Nephron progenitor cell (in vitro differentiated cells): ENCODE measurements at regions not wholly inside any gene's neighbourhood (a gene's known extent, or its start where the extent isn't known, plus 50 kb on each side); places are given as distances from the start of the nearest gene placed in this dataset.
"Not testable (repeated sequence)": the region's sequence is repeated elsewhere in the genome, so short reads cannot be mapped to it uniquely, and the experiment has no call there.

ENCODE experiments used
- DNase-seq: peaks from one replicate; pipeline ENCODE4 v3.0.0; 2021
- H3K27ac Mint-ChIP-seq: 2 replicates; pipeline ENCODE4 v1.8.0; 2021; ENCODE audit warnings: mild to moderate bottlenecking, moderate library complexity, mixed read lengths
- H3K27me3 Mint-ChIP-seq: 2 replicates; pipeline ENCODE4 v1.8.0; 2021; ENCODE audit warnings: mild to moderate bottlenecking, low read depth, mixed read lengths; ENCODE audit not compliant: poor library complexity
- H3K36me3 Mint-ChIP-seq: 2 replicates; pipeline ENCODE4 v1.8.0; 2021; ENCODE audit warnings: low read depth, mixed read lengths
- H3K4me1 Mint-ChIP-seq: 2 replicates; pipeline ENCODE4 v1.8.0; 2021; ENCODE audit warnings: mixed read lengths
- H3K4me3 Mint-ChIP-seq: 2 replicates; pipeline ENCODE4 v1.8.0; 2021; ENCODE audit warnings: mild to moderate bottlenecking, moderate library complexity, mixed read lengths
- H3K9me3 Mint-ChIP-seq: 2 replicates; pipeline ENCODE4 v1.8.0; 2021; ENCODE audit warnings: mild to moderate bottlenecking, moderate library complexity, mixed read lengths
- TF ChIP-seq, protein P1 (sequence below): fragments of 200-600 bp; sonication (generic); IDR thresholded peaks from 2 replicates; pipeline ENCODE4 v1.5.0; 2021; ENCODE audit warnings: antibody characterized with exemption

- no peaks in the 10 kb centered on the region for H3K36me3 Mint-ChIP-seq
- TF ChIP-seq, protein P1, sequence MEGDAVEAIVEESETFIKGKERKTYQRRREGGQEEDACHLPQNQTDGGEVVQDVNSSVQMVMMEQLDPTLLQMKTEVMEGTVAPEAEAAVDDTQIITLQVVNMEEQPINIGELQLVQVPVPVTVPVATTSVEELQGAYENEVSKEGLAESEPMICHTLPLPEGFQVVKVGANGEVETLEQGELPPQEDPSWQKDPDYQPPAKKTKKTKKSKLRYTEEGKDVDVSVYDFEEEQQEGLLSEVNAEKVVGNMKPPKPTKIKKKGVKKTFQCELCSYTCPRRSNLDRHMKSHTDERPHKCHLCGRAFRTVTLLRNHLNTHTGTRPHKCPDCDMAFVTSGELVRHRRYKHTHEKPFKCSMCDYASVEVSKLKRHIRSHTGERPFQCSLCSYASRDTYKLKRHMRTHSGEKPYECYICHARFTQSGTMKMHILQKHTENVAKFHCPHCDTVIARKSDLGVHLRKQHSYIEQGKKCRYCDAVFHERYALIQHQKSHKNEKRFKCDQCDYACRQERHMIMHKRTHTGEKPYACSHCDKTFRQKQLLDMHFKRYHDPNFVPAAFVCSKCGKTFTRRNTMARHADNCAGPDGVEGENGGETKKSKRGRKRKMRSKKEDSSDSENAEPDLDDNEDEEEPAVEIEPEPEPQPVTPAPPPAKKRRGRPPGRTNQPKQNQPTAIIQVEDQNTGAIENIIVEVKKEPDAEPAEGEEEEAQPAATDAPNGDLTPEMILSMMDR = no peak
- DNase-seq = no peak
- H3K4me1 Mint-ChIP-seq = no peaks in the 10 kb centered on the region
- no peaks in the 10 kb centered on the region for H3K9me3 Mint-ChIP-seq
- no peaks in the 10 kb centered on the region for H3K27me3 Mint-ChIP-seq
- H3K4me3 Mint-ChIP-seq = no peak overlapping the region
- H3K27ac Mint-ChIP-seq = no peak overlapping the region
Measured at GRCh38 chr4:43496602-43497001, 604.1 kb downstream of the GRXCR1 start.

GRCh38 chr4:43505823-43506222 is 613.3 kb downstream of the GRXCR1 start:
- not testable (repeated sequence) for H3K4me3 Mint-ChIP-seq, H3K27me3 Mint-ChIP-seq, H3K9me3 Mint-ChIP-seq, DNase-seq, H3K36me3 Mint-ChIP-seq, H3K4me1 Mint-ChIP-seq, H3K27ac Mint-ChIP-seq

GRCh38 chr4:43512253-43512652 is 619.7 kb downstream of the GRXCR1 start:
- Mint-ChIP-seq H3K4me3 (no peak overlapping the region), H3K9me3 (peaks cover 7% of the 10 kb centered on the region)

GRCh38 chr4:43525646-43526045 is 633.1 kb downstream of the GRXCR1 start:
- no peak for DNase-seq
- Mint-ChIP-seq H3K4me3 (no peak overlapping the region), H3K9me3 (peaks cover 4% of the 10 kb centered on the region), H3K36me3 (no peaks in the 10 kb centered on the region), H3K4me1 (no peaks in the 10 kb centered on the region), H3K27me3 (no peaks in the 10 kb centered on the region), H3K27ac (no peak overlapping the region)
- TF ChIP-seq, protein P1 = no peak

More at GRCh38 chr4:43512253-43512652, 619.7 kb downstream of the GRXCR1 start:
- H3K4me1 Mint-ChIP-seq = no peaks in the 10 kb centered on the region
- H3K36me3 Mint-ChIP-seq = no peaks in the 10 kb centered on the region
- no peak for DNase-seq
- H3K27ac Mint-ChIP-seq = no peak overlapping the region
- TF ChIP-seq, protein P1 = no peak
- H3K27me3 Mint-ChIP-seq = no peaks in the 10 kb centered on the region

GRCh38 chr4:43547561-43547960 is 655.0 kb downstream of the GRXCR1 start:
- no peaks in the 10 kb centered on the region for H3K27me3 Mint-ChIP-seq
- H3K27ac Mint-ChIP-seq = no peak overlapping the region
- TF ChIP-seq, protein P1 = no peak
- H3K9me3 Mint-ChIP-seq = peaks cover 15% of the 10 kb centered on the region
- H3K4me3 Mint-ChIP-seq = no peak overlapping the region
- no peaks in the 10 kb centered on the region for H3K36me3 Mint-ChIP-seq
- H3K4me1 Mint-ChIP-seq = no peaks in the 10 kb centered on the region
- no peak for DNase-seq

DNA sequence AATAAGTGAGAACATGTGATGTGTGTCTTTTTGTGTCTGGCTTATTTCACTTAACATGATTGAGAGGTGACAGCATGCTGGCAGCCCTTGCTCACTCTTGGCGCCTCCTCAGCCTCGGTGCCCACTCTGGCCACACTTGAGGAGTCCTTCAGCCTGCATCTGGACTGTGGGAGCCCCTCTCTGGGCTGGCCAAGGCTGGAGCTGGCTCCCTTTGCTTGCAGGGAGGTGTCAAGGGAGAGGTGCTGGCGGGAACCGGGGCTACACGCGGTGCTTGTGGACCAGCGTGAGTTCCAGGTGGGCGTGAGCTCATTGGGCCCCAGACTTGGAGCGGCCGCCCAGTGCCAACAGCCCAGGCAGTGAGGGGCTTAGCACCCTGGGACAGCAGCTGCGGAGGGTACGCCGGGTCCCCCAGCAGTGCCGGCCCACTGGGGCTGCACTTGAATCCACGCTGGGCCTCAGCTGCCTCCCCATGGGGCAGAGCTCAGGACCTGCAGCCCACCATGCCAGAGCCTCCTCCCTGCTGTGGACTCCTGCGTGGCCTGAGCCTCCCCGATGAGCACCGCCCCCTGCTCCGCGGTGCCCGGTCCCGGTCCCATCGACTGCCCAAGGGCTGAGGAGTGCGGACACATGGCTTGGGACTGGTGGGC is 658.6 kb downstream of the GRXCR1 start:
- Mint-ChIP-seq H3K27me3 (no peaks in the 10 kb centered on the region), H3K4me3 (no peak overlapping the region), H3K9me3 (peaks cover 49% of the 10 kb centered on the region), H3K4me1 (no peaks in the 10 kb centered on the region), H3K36me3 (no peaks in the 10 kb centered on the region), H3K27ac (no peak overlapping the region)
- TF ChIP-seq, protein P1 = no peak
- DNase-seq = no peak
